ENCODE measurements at regions not wholly inside any gene's neighbourhood (a gene's known extent, or its start where the extent isn't known, plus 50 kb on each side); places are given as distances from the start of the nearest gene placed in this dataset.

GRCh38 chr20:20816969-20817755, 104.7 kb upstream of the RALGAPA2 start:
- H3K36me3 ChIP-seq: no peaks in the 10 kb centered on the region
- no peak overlapping the region for H3K4me3 ChIP-seq
- WGBS, 5 donors: 67 to 79% (median 75%) methylated on average over 4 of the region's 4 CpGs
- intact Hi-C loops (cut with DNase I; ENCODE audit: low total_unique reads): no loop called here
- peaks cover 0 to 25% (median 0%) of the 10 kb centered on the region in 7 donors for H3K27me3 ChIP-seq (replicated peaks in 1 of 7)
- TF ChIP-seq POLR2A (IDR thresholded peaks at IDR 0.05) (no peak), POLR2AphosphoS5 (IDR thresholded peaks at IDR 0.05) (no peak), CTCF (IDR thresholded peaks at IDR 0.05 in 8 of 11, conservative IDR thresholded peaks at IDR 0.05 in 3 of 11) (no peak)
- no peak for DNase-seq
- H3K9me3 ChIP-seq: no peaks in the 10 kb centered on the region
- H3K4me1 ChIP-seq: peaks cover 0 to 10% (median 0%) of the 10 kb centered on the region in 6 donors
- no peak overlapping the region for H3K27ac ChIP-seq

GRCh38 chr20:20815711-20816455, 103.4 kb upstream of the RALGAPA2 start:
- intact Hi-C loops (cut with DNase I; ENCODE audit: low total_unique reads): no loop called here
- H3K36me3 ChIP-seq: no peaks in the 10 kb centered on the region

DNA sequence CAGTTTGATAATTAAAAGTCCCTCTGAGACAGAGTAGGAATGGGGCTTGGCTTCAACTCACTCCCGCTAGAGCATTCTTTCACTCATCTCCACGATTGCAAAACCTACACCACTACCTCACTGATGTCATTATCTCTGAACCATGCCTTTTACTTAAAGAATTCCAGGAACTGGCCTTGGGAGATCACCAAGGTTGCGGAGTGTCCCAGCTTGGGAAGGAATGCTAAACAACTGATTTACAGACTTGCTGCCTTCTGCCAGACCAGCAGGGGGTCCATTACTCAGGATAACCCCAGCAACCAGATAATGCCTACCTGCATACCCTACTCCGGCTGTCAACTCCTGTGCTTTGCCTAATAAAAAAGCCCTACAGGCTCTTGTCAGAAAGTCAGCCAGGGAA, 102.2 kb upstream of the RALGAPA2 start:
- Histone ChIP-seq H3K27me3 (replicated peaks in 1 of 7) (peaks cover 0 to 7% (median 0%) of the 10 kb centered on the region in 7 donors), H3K4me1 (no peaks in the 10 kb centered on the region), H3K36me3 (no peaks in the 10 kb centered on the region), H3K9me3 (no peaks in the 10 kb centered on the region), H3K27ac (no peak overlapping the region), H3K4me3 (no peak overlapping the region)
- WGBS, 5 donors: 76 to 88% (median 88%) methylated on average over 4 of the region's 4 CpGs
- no peak for TF ChIP-seq POLR2AphosphoS5 (IDR thresholded peaks at IDR 0.05)
- no peak for DNase-seq
- intact Hi-C loops (cut with DNase I; ENCODE audit: low total_unique reads): no loop called here

More at GRCh38 chr20:20815711-20816455, 103.4 kb upstream of the RALGAPA2 start:
- Histone ChIP-seq H3K4me3 (no peak overlapping the region), H3K27ac (no peak overlapping the region), H3K4me1 (peaks cover 0 to 4% (median 0%) of the 10 kb centered on the region in 6 donors), H3K27me3 (replicated peaks in 1 of 7) (peaks cover 0 to 14% (median 0%) of the 10 kb centered on the region in 7 donors), H3K9me3 (no peaks in the 10 kb centered on the region)
- DNase-seq: no peak
- WGBS, 5 donors: 75 to 90% (median 88%) methylated on average over 4 of the region's 4 CpGs
- TF ChIP-seq POLR2A (IDR thresholded peaks at IDR 0.05) (no peak), POLR2AphosphoS5 (IDR thresholded peaks at IDR 0.05) (no peak), CTCF (IDR thresholded peaks at IDR 0.05 in 8 of 11, conservative IDR thresholded peaks at IDR 0.05 in 3 of 11) (no peak)

DNA sequence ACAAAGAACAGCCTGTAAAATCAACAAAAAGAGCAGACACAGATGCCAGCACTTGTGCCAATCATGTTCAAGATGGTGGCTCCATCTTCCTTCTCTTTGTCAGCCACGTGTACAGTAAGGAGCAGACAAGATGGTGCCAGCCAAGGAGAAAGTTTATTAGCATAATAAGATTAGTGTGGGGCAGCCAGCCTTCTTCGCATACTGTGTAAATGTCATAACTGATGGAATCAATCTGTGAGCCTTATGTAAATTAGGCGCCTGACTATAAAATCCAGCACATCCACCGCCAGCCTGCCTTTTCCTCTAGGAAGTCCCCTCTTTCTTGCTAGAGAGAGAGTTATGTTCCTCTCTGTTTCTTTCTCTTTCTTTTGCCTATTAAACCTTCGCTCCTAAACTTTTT, 99.7 kb upstream of the RALGAPA2 start:
- H3K4me1 ChIP-seq: no peaks in the 10 kb centered on the region
- TF ChIP-seq POLR2AphosphoS5 (IDR thresholded peaks at IDR 0.05): no peak
- no peak for TF ChIP-seq CTCF (IDR thresholded peaks at IDR 0.05 in 8 of 11, conservative IDR thresholded peaks at IDR 0.05 in 3 of 11)
- no peak for TF ChIP-seq POLR2A (IDR thresholded peaks at IDR 0.05)
- H3K27me3 ChIP-seq (replicated peaks in 1 of 7): peaks cover 0 to 7% (median 0%) of the 10 kb centered on the region in 7 donors
- no peak overlapping the region for H3K4me3 ChIP-seq
- no peak overlapping the region for H3K27ac ChIP-seq
- WGBS, 5 donors: 80 to 87% (median 83%) methylated on average over 5 of the region's 5 CpGs
- DNase-seq: no peak
- H3K36me3 ChIP-seq: no peaks in the 10 kb centered on the region
- intact Hi-C loops (cut with DNase I; ENCODE audit: low total_unique reads): no loop called here
- no peaks in the 10 kb centered on the region for H3K9me3 ChIP-seq

Measured in spleen (tissue), 11 donors.